ENCODE measurements at regions not wholly inside any gene's neighbourhood (a gene's known extent, or its start where the extent isn't known, plus 50 kb on each side); places are given as distances from the start of the nearest gene placed in this dataset.

- no peak for FAIRE-seq
- no peak for TF ChIP-seq CTCF (IDR thresholded peaks at IDR 0.05; ENCODE audit: insufficient read depth, missing control alignments)
- DNase-seq (ENCODE audit: insufficient read length, low spot score) = no peak
Measured at GRCh38 chr9:105861972-105862371, 167.6 kb downstream of the TMEM38B start.

GRCh38 chr9:105864248-105864898 is 170.0 kb downstream of the TMEM38B start:
- DNase-seq (ENCODE audit: insufficient read length, low spot score) (no peak), FAIRE-seq (no peak)
- no peak for TF ChIP-seq CTCF (IDR thresholded peaks at IDR 0.05; ENCODE audit: insufficient read depth, missing control alignments)

- FAIRE-seq (no peak), DNase-seq (ENCODE audit: insufficient read length, low spot score) (no peak)
- no peak for TF ChIP-seq CTCF (IDR thresholded peaks at IDR 0.05; ENCODE audit: insufficient read depth, missing control alignments)
Measured at GRCh38 chr9:105865285-105865684, 170.9 kb downstream of the TMEM38B start.

GRCh38 chr9:105871540-105871939 is 177.2 kb downstream of the TMEM38B start:
- TF ChIP-seq CTCF (IDR thresholded peaks at IDR 0.05; ENCODE audit: insufficient read depth, missing control alignments) = no peak
- FAIRE-seq = no peak
- DNase-seq (ENCODE audit: insufficient read length, low spot score) = no peak

- TF ChIP-seq CTCF (IDR thresholded peaks at IDR 0.05; ENCODE audit: insufficient read depth, missing control alignments) = no peak
- no peak for DNase-seq (ENCODE audit: insufficient read length, low spot score)
- no peak for FAIRE-seq
Measured at GRCh38 chr9:105873801-105874200, 179.5 kb downstream of the TMEM38B start.

- FAIRE-seq (no peak), DNase-seq (ENCODE audit: insufficient read length, low spot score) (no peak)
- TF ChIP-seq CTCF (IDR thresholded peaks at IDR 0.05; ENCODE audit: insufficient read depth, missing control alignments) = no peak
Measured at GRCh38 chr9:105877721-105878120, 183.4 kb downstream of the TMEM38B start.

GRCh38 chr9:105879181-105879580 is 184.8 kb downstream of the TMEM38B start:
- FAIRE-seq (no peak), DNase-seq (ENCODE audit: insufficient read length, low spot score) (no peak)
- TF ChIP-seq CTCF (IDR thresholded peaks at IDR 0.05; ENCODE audit: insufficient read depth, missing control alignments) = no peak
